ENCODE measurements at regions not wholly inside any gene's neighbourhood (a gene's known extent, or its start where the extent isn't known, plus 50 kb on each side); places are given as distances from the start of the nearest gene placed in this dataset.

DNA sequence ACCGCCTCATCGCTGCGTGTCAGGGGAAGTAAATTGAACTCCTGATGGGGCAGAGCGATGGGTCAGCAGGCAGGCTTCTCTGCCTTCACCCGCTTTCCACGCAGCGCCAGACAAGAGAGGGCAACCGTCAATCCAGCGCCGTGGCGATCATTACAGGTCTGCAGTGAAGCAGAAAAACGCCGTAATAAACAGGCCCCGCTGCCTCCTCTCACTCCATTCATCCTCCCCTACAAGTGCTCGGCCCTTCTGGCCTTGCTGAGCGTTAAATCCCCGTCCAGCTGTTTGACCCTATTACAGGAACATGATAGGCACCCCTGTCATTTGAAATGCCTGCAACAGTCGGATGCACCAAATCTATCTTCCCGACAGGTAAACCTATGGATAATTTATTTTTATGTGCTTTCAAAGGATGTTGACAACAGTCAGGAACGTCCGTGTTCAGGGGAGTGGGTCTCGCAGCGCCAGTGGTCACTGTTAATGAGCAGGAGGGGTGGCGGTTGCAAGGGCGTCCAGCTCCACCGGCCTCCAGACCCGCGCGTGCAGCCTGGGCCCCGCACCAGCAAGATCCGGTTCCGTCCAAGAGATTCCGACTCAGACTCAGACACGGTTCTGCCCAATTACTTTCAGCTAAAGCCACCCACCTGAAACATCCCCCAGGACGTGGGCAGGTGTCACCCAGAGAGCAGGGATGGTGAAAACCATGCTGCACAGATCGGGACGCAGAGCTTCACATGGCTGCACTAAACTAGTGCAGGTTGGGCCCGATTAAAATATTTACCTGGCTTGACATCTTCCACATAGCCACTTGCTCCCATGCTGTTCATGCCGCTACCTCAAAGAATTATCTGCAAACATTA lies 508.0 kb upstream of the MGMT start:
- DNase-seq = no peak

DNA sequence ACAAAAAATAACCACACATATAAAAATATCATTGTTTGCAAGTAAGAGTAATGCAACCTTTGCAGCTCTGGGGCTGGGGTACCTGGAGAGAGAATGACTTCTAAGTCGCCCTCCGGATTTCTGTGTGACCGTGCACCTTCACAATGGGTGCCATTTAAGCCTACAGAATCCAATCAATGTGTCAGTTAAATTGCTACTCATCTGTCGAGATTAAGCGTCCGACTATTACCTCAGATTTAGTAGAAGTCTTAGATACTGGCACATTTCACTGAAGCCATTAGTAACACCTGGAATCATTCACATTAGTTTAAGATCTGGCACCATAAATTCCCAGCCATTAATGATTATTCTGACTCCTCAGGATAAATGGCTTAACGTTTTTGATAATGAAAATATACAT lies 507.3 kb upstream of the MGMT start:
- no peak for DNase-seq

DNA sequence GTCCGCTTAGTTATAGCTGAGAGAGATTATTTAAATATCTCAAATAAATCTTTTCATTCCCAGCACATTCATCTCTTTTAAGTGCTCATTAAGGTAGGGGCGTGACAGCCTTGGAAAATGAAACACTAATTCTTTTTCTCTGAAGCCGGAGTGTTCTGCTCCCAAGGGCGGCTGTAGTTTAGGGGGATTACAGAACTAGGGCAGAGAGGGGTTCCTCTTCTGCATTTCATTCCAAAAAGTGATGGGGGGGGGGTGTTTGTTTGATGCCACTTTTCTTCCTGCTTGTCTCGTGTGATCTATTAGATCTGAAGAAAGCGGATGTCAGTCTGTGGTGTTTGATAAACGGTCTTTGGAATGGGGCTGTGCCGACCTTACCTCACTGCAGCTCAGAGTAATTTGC lies 506.5 kb upstream of the MGMT start:
- DNase-seq = no peak

DNA sequence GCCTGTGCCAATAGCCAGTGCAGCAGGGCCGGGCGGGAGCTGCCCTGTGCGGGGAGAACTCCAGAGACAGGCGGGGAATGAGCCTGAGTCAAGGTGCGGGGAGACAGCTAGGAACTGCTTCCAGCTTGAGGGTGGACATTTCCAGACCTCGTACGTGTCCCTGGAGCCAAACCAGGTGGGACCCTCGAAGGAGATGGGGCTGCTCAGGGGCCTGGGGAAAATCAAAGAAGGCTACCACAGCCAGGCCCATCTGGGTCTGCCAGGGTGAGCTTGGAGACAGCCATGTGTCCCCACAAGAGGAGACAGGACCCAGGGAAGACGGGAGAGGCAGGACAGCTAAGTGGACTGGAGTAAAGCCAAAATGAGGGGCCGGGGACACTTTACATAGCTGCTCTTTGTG lies 504.9 kb upstream of the MGMT start:
- DNase-seq = no peak

DNA sequence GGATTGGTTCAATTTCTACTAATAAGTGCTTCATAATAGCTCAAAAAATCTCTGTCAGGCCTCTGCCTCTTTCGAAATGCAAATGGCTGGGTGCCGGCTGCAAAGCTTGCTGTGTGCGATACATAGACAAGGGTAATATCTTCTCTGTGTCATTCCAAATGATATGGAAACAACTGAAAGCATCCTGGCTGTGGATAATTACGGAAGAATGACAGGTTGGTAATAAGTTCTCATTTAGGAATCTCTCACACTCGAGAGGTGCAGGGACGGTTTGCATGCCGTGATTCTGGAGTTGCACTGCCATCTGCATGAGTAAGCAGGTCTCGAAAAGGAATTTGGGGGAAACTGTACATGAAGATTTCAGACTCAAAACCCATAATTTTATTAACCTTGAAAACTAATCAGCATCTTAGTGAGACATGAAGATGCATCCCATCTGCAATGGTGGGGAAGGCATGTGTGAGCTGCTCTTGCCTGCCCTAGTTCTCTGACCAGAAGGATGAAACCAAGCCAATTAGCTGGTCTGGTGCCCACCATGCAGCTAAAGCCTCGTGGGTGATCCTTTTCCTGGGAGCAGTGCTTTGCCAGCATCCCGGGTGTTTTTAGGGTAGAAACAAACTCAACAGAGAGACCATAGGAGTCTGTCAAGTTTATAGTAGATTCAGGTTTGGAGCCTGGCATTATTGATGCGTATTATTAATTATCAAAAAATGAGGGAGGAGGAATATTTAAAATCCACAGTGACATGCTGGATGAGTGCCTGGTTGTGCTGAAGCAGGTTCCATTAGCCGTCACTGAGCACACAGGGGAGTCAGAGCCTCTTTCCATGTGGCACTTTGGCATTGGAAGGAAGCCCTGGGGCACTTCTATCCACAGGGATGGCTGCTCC lies 503.6 kb upstream of the MGMT start:
- DNase-seq = no peak

DNA sequence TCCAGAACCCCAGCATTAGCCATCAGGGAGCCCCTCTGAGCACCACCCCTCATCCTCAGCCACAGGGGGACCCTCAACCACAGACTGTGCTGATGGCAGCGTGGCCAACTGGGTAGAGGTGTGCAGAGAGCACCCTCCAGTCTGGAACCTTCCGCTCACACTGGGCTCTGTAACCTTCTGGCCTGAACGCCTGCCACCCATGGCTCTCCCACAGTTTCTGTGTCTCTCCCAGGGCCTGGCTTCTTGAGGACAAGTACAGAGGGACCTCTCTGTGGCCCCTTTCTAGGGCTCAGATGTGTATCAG lies 503.0 kb upstream of the MGMT start:
- no peak for DNase-seq

DNA sequence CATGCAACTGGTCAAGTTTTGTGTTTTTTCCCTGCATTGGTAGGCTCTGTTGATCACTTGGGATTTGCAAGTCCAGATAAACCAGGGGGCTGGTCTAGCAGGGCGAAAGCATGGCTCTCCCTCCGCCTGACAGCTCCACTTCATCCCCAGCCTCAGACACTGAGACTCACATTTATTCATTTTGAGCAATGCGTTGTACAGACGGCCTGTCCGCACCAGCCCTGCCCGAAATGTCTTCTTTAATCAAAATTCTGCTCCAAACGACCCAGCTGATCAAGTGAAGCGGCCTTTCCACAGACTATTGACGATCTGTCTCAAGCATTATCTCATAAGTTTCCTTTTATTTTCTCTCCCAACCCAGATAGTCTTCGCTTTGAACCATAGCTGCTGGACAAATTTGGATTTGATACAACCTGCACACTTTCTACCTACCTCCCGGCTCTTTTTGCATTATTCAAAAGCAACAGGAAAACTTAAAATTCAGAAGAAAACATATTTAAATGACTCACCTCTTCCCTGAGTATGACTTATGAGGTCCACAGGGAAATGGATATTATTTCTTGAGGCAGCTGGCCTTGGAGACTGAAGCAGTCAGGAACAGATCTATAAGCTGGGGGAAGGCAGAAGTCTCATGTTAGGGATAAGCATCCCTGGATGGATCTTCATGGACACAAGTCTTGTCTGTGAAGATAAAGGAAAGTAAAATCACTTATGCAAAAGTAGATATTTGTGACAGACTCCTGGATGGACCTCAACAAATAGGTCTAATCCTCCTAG lies 498.9 kb upstream of the MGMT start:
- no peak for DNase-seq

DNA sequence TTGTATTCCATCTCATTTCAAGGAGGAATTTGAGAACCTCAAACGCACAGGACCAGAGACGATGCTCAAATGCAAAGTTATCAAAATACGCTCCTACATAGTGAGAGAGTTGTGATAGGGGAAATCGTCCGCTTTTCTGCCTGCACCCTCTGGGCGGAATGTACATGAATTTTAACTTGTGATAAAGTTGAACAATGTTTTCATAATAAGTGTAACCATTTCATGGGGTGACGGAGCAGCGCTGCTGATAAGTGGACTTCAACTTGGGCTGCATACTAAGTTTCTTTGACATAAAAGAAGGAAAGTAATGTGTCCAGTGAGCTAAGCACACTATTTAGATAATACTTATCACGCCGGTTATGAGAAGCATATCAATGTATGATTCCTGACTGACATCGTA lies 497.5 kb upstream of the MGMT start:
- no peak for DNase-seq

DNA sequence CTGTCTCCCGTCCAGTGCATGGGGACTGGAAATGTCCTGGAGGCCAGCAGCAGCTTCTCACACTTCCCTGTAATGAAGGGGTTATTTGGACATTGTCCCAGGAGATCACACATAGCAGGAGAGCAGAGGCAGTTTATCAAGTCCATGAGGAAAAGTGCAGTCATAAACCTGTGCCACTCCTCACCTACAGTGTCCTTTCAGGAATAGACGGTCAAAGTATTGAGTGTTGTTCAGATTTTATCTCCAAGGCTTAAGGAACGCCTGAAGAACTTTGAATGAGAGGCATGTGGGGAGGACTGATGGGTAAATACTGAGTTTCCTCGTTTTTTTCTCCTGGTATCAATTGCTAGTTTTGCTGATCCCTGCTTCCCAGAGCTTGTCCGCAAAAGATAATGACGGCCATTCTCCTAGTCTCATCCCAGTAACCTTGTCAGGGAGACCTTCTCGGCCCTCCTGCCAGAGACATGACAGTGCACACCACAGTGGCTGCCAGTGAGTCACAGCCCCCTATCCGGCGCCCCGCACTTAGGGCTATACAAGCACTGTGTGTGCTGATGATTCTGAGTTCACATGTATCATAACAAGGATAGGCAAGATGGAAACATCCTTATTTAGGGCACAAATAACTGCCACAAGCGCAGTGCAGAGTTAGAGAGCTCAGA lies 495.5 kb upstream of the MGMT start:
- DNase-seq = no peak

DNA sequence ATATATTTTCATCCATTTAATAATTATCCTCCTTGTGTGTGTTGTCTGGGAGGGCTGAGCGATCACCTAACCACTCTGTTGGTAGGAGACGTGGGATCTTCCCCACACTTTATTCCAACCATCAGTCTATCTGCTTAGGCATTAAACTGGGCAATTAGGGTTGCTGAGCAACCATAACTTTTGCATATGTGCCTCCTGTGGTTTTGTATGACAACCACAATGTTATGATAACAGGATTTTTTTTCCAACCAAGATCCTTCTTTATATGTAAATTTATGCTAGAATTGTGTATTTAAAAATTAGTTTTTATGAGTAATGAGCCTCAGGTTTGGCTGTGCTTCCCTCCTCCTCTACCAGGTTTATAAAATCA lies 495.0 kb upstream of the MGMT start:
- no peak for DNase-seq

DNA sequence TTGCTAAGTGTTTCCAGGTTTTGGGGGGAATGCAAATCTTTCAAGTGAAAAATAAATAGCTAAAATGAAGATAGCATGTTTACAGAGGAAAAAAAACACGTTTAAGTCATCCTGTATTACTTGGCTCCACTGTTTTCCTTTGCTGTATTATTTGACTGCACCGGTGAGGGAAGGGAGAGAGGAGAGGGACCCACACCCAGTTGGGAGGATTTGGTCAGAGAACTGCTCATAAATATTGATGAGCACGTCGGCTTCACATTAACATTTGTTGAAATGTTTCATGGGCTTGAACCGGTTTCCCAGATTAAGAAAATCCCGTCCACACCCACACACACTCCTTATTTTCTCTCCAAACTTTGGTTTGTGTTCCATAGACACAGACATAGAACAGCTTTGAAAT lies 493.8 kb upstream of the MGMT start:
- DNase-seq = no peak

DNA sequence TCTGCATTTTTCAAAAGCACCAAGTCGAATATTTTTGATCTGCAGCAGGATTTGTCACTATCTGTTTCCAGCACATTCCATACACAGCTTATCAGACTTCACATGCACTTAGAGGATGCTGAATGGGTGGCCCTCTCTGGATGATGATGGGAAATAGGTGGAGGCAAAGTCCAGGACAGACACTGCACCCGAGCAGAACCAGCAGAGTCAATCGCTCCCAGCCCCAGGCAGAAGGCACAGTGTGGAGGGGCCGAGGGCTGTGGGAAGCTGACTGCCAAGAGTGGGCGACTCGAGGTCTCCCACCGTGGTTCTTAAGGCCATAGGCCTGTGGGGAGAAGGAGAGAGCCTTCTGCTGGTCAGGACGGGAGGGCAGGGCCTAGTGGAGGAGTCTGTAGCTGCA lies 490.2 kb upstream of the MGMT start:
- DNase-seq = no peak

DNA sequence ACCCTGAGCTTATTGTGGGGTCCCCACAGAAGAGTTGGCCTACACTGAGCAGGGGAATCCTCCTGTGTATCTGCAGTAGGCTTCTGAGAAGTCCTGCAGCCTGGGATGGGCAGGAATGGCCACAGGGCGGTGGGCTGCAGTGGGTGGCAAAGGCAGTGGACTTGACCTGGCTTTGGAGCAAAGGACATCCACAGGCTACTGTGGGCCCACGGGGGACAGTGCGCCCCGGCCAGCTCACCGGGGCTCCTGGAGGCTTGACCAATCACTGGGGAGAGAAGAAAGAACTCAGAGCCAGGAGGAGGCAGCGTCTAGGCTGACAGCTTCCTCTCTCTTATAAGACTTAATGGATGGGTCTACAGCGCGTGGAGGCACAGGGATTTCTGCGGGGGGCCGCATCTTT lies 488.8 kb upstream of the MGMT start:
- no peak for DNase-seq

DNA sequence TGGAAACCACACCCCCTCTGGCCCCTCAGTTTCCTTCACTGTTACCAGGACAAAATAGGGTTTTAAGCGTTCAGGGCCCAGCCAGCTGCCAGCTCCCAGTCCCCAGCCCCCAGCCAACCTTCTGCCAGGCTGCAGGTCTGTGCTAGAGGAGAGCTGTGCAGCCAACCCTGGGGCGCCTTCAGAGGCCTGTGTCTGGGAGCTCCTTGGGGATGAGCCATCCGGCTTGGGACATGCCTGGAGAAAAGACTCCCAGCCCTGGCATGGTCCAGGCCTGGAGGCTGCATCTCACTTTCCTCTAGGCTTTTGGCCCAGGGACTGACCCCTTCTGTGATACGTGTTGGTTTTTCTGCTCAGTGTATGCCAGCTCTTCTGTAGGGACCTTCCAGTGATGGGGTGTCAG lies 487.6 kb upstream of the MGMT start:
- DNase-seq = no peak

DNA sequence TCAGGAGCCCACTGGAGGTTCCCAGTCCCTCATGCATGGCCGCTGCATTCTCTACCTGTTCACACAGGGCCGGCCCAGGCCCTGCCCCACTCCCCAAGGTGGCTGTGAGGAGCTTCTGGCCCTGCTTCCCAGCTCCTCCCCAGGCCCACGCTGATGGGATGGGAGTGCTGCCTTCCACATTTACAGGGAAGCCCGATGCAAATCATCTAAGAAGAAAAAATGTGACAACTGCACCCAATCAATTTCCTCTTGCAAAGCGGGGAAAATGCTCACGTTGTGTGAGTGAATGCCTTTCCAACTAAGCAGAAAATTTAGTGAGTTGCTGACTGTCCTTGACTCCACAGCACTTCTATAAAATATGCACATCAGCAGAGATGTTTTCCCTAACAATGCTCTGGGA lies 485.8 kb upstream of the MGMT start:
- DNase-seq = no peak

DNA sequence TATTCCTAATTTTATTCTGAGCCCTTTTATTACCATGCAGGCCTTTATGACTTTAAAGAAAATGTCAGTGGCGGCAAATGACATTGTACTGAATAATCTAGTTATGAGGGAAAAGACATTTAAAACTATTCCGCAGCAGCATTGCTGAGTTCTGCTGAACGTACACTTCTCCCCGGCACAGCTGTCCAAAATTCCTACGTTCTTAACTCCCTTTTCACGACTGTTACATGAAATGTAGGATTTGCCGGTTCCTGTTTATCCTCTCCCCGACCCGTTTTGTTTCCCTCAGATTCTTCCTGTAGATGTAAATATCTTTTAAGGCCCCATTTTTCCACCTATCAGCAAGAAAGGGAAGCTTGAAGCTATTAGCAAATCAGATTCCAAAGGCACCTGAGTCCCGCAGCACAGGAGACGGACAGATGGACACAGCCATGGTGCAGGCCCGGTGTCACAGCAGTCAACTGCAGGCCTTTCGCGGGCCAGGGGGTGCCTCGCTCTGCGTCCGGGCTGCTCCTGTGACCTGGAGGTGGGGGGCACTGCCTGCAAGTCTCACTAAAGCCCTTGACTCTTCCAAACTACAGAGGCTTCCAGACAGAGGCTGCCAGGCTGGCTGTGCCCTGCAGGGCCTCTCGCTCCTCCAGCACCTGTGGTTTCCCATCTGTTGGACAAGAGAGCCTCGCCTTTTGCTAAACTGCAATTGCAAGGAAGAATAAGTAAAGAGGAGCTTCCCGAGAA lies 485.0 kb upstream of the MGMT start:
- DNase-seq = no peak

DNA sequence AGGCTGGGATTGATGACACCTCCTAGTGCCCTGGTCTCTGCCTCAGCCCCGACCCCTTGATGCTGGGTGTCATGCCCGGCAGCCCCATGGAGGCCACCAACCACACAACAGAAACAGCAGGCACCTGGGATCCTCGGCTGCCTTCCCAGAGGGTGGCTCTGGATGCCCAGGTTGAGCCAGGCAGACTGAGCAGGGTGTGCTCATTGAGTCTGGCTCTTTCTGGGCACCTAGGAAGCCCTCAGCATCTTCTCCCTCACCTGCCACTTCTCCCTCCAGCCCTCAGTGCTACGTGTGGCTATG lies 484.5 kb upstream of the MGMT start:
- DNase-seq = no peak

DNA sequence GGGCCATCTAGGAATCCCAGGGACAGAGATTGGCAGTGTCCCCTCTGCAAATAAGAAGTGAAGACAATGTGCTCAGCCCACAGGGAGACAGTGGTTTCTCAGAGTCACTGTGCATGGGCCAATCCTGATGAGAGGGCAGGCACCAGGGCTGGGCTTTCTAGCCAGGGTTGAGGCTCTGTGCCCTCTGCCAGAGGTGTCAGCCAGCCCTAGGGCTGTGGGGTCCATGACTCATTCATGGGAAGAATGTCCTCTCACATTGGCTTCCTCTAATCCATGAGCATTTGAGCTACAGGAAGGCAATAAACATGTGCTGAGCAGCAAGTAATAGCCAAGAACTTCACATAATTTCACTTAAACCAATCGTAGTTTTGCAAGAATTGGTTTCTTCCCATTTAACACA lies 482.0 kb upstream of the MGMT start:
- no peak for DNase-seq

DNA sequence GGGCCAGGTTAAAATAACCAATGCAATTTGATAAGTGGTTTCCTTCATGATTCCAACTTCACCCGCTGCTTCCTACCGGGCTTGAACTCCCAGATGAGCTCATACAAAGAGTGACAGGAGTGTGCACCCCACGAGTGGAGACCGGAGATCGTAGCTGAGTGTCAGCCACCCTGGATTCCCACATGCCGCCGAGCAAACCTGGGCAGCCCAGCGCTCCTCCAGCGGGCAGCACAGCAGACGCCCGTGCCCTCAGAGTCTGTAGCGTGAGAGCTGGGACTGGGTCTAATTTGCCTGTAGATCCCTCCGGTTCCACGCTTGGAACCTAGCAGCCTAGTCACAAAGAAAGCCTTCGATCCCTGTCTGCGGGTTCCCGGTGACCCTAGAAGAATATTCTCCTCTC lies 476.1 kb upstream of the MGMT start:
- no peak for DNase-seq

DNA sequence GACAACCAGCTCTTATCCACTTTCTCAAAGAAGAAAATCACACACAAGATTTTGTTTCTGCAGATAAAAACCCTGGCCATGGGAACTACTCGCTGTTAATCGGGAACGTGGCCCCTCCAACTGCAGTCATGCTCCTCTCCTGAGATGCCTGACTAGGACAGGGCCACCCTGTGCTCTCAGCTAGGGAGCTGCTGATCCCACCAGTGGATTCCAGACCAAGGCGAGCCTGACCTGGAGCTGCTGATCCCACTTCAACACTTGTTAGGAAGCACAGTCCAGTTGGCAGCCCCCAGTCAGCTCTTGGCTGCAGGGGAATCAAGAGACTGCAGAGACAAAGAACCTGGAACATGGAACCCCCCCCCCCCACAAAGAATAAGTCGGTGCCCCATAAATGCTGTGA lies 474.3 kb upstream of the MGMT start:
- DNase-seq = no peak

DNA sequence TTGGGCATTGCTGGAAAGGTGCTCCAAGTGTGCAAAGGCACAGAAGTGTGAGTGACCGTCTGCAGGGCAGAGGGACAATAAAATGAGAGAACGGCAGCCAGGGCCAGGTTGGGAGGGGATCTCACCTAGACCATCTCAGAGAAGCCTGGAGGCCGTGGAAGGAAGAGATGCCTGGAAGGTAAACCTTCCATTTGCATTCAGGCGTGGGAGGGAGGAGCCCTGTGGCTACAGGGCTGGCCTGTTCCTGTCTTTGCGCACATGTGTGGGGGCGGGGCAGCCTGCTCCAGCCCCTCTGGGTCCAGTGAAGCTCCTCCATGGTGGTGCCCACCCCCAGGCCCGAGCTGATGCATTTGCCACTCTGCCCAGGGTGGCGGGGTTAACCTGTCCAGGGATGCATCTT lies 473.6 kb upstream of the MGMT start:
- DNase-seq = no peak

DNA sequence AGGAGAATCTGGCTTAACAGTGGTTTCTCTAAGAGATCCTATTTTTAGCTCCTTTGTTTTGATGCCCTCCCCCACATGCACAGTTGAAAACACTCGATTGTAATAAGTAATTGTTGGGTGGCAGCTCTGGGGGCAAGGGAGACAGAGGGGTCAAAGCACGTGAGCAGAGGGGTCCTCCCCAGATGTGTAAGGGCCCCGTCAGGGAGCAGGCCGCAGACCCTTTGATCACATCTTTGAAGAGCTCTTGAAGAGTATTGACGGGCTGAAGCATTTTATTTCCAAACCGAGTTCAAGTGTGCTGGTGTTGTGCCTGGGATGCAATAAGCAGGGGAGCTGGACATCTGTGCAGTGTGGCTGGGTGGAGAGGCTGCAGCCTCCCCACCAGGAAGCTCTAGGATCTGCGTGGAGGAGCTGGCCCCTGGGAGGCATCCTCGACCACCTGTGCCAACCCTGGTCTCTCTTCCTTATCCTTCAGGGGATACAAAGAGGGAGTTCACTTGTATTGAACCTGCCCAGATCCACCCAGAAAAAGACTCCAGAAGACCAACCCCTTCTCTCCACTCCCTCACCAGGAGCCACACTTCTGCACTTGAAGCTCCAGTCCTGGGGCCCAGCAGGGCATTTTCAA lies 473.0 kb upstream of the MGMT start:
- DNase-seq = no peak
